IPS DF 6.9 (cell line): ENCODE measurements at regions not wholly inside any gene's neighbourhood (a gene's known extent, or its start where the extent isn't known, plus 50 kb on each side); places are given as distances from the start of the nearest gene placed in this dataset.
A peak's percentile ranks its signal among the peaks of the same experiment; 100 is the strongest.
"Not testable (repeated sequence)": the region's sequence is repeated elsewhere in the genome, so short reads cannot be mapped to it uniquely, and the experiment has no call there.

Experiments used
- DNase-seq: peaks from one replicate; pipeline ENCODE4 v3.0.0-alpha.2; 2013; ENCODE audit warnings: low read depth, low spot score
- H3K27ac ChIP-seq: one replicate; pipeline ENCODE4 v1.5.1; 2013; ENCODE audit warnings: low read length, control low read depth
- H3K27me3 ChIP-seq: 2 replicates; pipeline ENCODE4 v1.6.1; 2013; ENCODE audit warnings: mild to moderate bottlenecking, low read length; ENCODE audit not compliant: control insufficient read depth, insufficient read depth
- H3K36me3 ChIP-seq: 2 replicates; pipeline ENCODE4 v1.6.1; 2013; ENCODE audit warnings: low read length; ENCODE audit not compliant: control insufficient read depth, insufficient read depth
- H3K4me1 ChIP-seq: 2 replicates; pipeline ENCODE4 v1.6.1; 2013; ENCODE audit warnings: low read length; ENCODE audit not compliant: control insufficient read depth, insufficient read depth
- H3K4me3 ChIP-seq: 2 replicates; pipeline ENCODE4 v1.5.1; 2013; ENCODE audit warnings: mild to moderate bottlenecking, low read length
- H3K9me3 ChIP-seq: 2 replicates; pipeline ENCODE4 v1.6.1; 2013; ENCODE audit warnings: low read length, inconsistent platforms; ENCODE audit not compliant: control insufficient read depth, insufficient read depth
- WGBS: extraction: QIAGEN DNeasy Blood & Tissue Kit; methylation state at CpG from one replicate; pipeline ENCODE4 v1.1.7; 2013; ENCODE audit warnings: mixed read lengths, missing lambda C conversion rate; ENCODE audit not compliant: insufficient read length, insufficient coverage; 5-methylcytosine and 5-hydroxymethylcytosine counted together

GRCh38 chr10:62585211-62585775, 211.1 kb downstream of the ZNF365 start:
- Histone ChIP-seq H3K4me3 (no peak overlapping the region), H3K4me1 (no peaks in the 10 kb centered on the region), H3K36me3 (no peaks in the 10 kb centered on the region), H3K9me3 (no peaks in the 10 kb centered on the region), H3K27me3 (no peaks in the 10 kb centered on the region), H3K27ac (no peak overlapping the region)
- no peak for DNase-seq
- WGBS, result no CpG with 5 or more reads among the region's 6 CpGs

- H3K4me1 ChIP-seq, result no peaks in the 10 kb centered on the region
These were observed 212.8 kb downstream of the ZNF365 start for GRCh38 chr10:62587011-62587410.

GRCh38 chr10:62588116-62588515, 213.9 kb downstream of the ZNF365 start:
- DNase-seq, result no peak
- Histone ChIP-seq H3K4me1 (no peaks in the 10 kb centered on the region), H3K27ac (no peak overlapping the region), H3K36me3 (no peaks in the 10 kb centered on the region), H3K4me3 (no peak overlapping the region), H3K27me3 (no peaks in the 10 kb centered on the region), H3K9me3 (no peaks in the 10 kb centered on the region)
- no CpG with 5 or more reads among the region's 2 CpGs for whole genome bisulfite sequencing

More at GRCh38 chr10:62587011-62587410, 212.8 kb downstream of the ZNF365 start:
- no peaks in the 10 kb centered on the region for H3K36me3 ChIP-seq
- no peak overlapping the region for H3K4me3 ChIP-seq
- DNase-seq, result no peak
- no peaks in the 10 kb centered on the region for H3K9me3 ChIP-seq
- no peak overlapping the region for H3K27ac ChIP-seq
- no peaks in the 10 kb centered on the region for H3K27me3 ChIP-seq

GRCh38 chr10:62589689-62590088, 214.8 kb upstream of the ADO start:
- WGBS, result no CpG with 5 or more reads among the region's 2 CpGs
- no peaks in the 10 kb centered on the region for H3K27me3 ChIP-seq
- H3K27ac ChIP-seq, result no peak overlapping the region
- no peaks in the 10 kb centered on the region; the same call in 1 of the 2 replicates for H3K4me1 ChIP-seq
- no peak overlapping the region for H3K4me3 ChIP-seq
- H3K9me3 ChIP-seq, result no peaks in the 10 kb centered on the region
- DNase-seq, result no peak
- H3K36me3 ChIP-seq, result no peaks in the 10 kb centered on the region

DNA sequence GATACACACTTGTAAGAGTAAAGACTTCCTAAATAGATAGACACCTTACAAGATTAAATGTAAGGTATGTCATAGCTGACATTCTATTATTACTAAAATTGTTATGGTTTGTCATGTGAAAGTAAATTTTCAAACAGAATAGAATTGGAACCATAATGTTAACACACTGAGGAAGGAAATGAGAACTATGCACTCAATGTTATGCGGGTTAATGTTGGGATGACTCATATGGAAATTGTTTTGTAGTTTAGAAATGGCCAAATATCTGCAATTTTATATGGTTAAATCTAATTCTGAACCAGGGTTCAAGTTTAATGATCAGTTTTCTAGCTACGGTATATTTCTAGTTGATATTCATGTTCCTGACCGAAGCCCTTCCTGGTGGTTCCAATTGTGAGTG, 214.2 kb upstream of the ADO start:
- Histone ChIP-seq H3K36me3 (no peaks in the 10 kb centered on the region), H3K9me3 (no peaks in the 10 kb centered on the region), H3K4me3 (no peak overlapping the region), H3K27me3 (no peaks in the 10 kb centered on the region), H3K4me1 (no peaks in the 10 kb centered on the region; the same call in 1 of the 2 replicates), H3K27ac (no peak overlapping the region)
- WGBS, result no CpG with 5 or more reads among the region's 3 CpGs
- no peak for DNase-seq

DNA sequence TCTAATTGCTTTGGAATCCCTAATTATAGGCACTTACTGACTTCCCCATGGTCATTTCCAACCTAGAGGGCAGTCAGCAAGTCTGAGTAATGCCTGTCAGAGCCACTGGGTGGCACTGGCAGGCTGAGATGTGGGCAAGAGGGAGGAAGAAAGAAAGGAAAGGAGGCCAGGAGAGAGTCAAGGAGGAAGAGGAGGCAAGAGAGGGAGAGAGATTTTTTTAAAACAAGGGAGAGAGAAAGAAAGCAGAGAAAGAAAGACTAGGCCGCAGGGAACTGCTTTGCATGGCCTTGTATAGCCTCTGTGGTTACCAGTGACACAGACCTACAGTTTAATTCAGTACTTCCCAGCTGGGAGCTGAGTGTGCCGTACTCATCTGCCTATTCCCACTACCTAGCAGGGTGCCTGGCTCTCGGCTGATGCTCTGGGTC, 210.4 kb upstream of the ADO start:
- no peaks in the 10 kb centered on the region; the same call in 1 of the 2 replicates for H3K4me1 ChIP-seq
- DNase-seq, result peak; percentile 29
- H3K4me3 ChIP-seq, result no peak overlapping the region
- no peaks in the 10 kb centered on the region for H3K36me3 ChIP-seq
- H3K9me3 ChIP-seq, result no peaks in the 10 kb centered on the region
- H3K27me3 ChIP-seq, result no peaks in the 10 kb centered on the region
- H3K27ac ChIP-seq, result no peak overlapping the region
- WGBS, result no CpG with 5 or more reads among the region's 3 CpGs

DNA sequence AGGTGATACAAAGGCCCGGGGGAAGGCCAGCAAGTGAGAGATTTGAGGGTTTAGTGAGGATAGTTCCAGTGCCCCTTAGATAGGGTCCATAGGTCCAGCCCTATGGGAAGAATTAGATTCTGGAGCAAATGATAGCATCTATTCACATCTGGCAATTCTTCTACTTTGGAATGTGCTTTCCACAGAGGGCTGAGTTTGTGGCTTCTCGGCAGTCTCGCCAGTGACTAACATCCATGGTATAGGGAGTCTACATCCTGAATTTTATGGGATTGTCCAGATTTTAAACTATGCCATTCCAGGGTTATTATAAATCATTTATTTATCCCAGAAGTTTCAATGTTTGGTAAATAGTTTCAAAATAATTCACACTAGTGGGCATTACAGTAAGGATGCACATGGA, 207.3 kb upstream of the ADO start:
- H3K9me3 ChIP-seq, result no peaks in the 10 kb centered on the region
- H3K36me3 ChIP-seq, result no peaks in the 10 kb centered on the region
- no CpG with 5 or more reads among the region's 3 CpGs for WGBS
- H3K4me3 ChIP-seq, result no peak overlapping the region
- no peak for DNase-seq
- H3K4me1 ChIP-seq, result no peaks in the 10 kb centered on the region; the same call in 1 of the 2 replicates
- H3K27me3 ChIP-seq, result no peaks in the 10 kb centered on the region
- H3K27ac ChIP-seq, result no peak overlapping the region

DNA sequence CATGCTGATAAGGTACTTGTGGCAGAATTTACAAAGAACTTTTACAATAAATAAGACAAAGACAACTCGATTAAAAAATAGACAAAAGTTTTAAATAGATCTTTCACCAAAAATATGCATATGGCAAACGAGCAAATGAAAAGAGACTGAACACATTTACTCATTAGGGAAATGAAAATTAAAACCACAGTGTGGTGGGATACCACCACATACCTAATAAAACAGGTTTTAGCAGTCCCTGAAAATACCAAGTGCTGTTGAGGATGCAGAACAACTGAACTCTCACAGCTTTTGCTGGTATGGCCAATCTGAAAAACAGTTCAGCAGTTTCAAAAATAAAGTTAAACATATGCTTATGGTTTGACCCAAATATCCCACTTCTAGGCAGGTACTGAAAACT, 205.4 kb upstream of the ADO start:
- no peaks in the 10 kb centered on the region for H3K27me3 ChIP-seq
- H3K27ac ChIP-seq, result no peak overlapping the region
- WGBS, result no CpG with 5 or more reads among the region's 2 CpGs
- no peaks in the 10 kb centered on the region for H3K9me3 ChIP-seq
- no peaks in the 10 kb centered on the region; the same call in 1 of the 2 replicates for H3K4me1 ChIP-seq
- H3K4me3 ChIP-seq, result no peak overlapping the region
- no peaks in the 10 kb centered on the region for H3K36me3 ChIP-seq
- DNase-seq, result no peak

DNA sequence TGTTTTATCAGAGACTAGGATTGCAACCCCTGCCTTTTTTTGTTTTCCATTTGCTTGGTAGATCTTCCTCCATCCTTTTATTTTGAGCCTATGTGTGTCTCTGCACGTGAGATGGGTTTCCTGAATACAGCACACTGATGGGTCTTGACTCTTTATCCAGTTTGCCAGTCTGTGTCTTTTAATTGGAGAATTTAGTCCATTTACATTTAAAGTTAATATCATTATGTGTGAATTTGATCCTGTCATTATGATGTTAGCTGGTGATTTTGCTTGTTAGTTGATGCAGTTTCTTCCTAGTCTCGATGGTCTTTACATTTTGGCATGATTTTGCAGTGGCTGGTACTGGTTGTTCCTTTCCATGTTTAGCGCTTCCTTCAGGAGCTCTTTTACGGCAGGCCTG, 198.0 kb upstream of the ADO start:
- H3K36me3 ChIP-seq, H3K27ac ChIP-seq, DNase-seq, H3K4me1 ChIP-seq, H3K9me3 ChIP-seq, H3K4me3 ChIP-seq, H3K27me3 ChIP-seq: not testable (repeated sequence)
- WGBS, result no CpG with 5 or more reads among the region's 4 CpGs

DNA sequence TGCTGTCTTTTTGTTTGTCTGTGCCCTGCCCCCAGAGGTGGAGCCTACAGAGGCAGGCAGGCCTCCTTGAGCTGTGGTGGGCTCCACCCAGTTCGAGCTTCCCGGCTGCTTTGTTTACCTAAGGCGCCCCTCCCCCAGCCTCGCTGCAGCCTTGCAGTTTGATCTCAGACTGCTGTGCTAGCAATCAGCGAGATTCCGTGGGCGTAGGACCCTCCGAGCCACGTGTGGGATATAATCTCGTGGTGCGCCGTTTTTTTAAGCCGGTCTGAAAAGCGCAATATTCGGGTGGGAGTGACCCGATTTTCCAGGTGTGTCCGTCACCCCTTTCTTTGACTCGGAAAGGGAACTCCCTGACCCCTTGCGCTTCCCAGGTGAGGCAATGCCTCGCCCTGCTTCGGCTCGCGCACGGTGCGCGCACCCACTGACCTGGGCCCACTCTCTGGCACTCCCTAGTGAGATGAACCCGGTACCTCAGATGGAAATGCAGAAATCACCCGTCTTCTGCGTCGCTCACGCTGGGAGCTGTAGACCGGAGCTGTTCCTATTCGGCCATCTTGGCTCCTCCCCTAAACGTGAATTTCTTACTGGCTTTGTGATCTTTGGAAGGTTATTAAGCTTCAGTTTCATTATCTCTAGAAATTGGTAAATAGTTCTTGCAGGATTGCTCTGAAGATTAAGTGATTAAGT, 196.2 kb upstream of the ADO start:
- not testable (repeated sequence) for DNase-seq, H3K27ac ChIP-seq, H3K36me3 ChIP-seq, H3K4me1 ChIP-seq, H3K27me3 ChIP-seq, H3K9me3 ChIP-seq
- H3K4me3 ChIP-seq, result peak overlapping the region; percentile 33; the same call in 1 of the 2 replicates
- WGBS, result no CpG with 5 or more reads among the region's 34 CpGs
